ENCODE measurements at regions not wholly inside any gene's neighbourhood (a gene's known extent, or its start where the extent isn't known, plus 50 kb on each side); places are given as distances from the start of the nearest gene placed in this dataset.

DNA sequence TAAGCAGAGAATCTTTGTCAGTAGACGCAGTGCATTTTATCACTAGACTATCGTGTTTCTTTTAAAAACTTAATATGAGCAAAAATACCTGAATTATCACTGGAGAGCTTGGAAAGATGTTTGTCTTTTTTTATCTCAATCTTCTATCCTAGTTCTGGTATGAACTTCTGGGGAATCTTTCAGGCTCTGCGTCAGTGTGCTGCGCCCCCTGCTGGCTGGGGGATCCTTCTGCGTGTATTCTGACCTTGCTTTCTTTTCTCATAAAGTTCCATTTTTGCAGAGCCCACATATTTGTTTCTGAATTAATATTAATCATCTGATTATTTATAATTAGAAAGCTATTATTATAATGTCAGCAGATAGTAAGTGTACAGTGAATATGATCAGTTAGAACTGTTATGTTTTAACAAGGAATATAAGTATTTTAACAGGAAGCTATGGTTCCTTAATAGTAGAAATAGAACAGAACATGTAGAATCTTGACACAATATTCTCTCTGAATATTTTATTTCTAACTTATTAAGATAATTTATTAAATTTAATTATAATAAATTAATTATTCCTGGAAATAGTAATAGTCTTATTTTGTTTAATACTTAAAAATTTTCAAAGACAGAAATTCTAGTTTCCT lies 945.0 kb upstream of the CRIM1 start:
- TF ChIP-seq, protein P1, sequence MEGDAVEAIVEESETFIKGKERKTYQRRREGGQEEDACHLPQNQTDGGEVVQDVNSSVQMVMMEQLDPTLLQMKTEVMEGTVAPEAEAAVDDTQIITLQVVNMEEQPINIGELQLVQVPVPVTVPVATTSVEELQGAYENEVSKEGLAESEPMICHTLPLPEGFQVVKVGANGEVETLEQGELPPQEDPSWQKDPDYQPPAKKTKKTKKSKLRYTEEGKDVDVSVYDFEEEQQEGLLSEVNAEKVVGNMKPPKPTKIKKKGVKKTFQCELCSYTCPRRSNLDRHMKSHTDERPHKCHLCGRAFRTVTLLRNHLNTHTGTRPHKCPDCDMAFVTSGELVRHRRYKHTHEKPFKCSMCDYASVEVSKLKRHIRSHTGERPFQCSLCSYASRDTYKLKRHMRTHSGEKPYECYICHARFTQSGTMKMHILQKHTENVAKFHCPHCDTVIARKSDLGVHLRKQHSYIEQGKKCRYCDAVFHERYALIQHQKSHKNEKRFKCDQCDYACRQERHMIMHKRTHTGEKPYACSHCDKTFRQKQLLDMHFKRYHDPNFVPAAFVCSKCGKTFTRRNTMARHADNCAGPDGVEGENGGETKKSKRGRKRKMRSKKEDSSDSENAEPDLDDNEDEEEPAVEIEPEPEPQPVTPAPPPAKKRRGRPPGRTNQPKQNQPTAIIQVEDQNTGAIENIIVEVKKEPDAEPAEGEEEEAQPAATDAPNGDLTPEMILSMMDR (IDR thresholded peaks at IDR 0.05; ENCODE audit: insufficient read depth, low read depth, low read length) = peak; percentile 89
- no peak for TF ChIP-seq EZH2 (IDR thresholded peaks at IDR 0.05; ENCODE audit: insufficient read depth, low read length)
